Fibroblast of peridontal ligament (primary cell): ENCODE measurements at regions not wholly inside any gene's neighbourhood (a gene's known extent, or its start where the extent isn't known, plus 50 kb on each side); places are given as distances from the start of the nearest gene placed in this dataset.

Experiments
- DNase-seq: peaks from one replicate; pipeline ENCODE4 v3.0.0-alpha.2; 2010; ENCODE audit errors: extremely low read depth

GRCh38 chr2:64704161-64704560, 50.4 kb upstream of the SERTAD2 start:
- no peak for DNase-seq

- DNase-seq, result no peak
Measured at GRCh38 chr2:64704996-64705395, 51.3 kb upstream of the SERTAD2 start.

GRCh38 chr2:64707276-64707675, 53.6 kb upstream of the SERTAD2 start:
- DNase-seq, result no peak

GRCh38 chr2:64708829-64709228, 55.1 kb upstream of the SERTAD2 start:
- DNase-seq, result no peak

GRCh38 chr2:64711252-64711800, 57.6 kb upstream of the SERTAD2 start:
- DNase-seq, result no peak

GRCh38 chr2:64713686-64714085, 60.0 kb upstream of the SERTAD2 start:
- no peak for DNase-seq

- DNase-seq, result no peak
Measured at GRCh38 chr2:64716569-64716968, 62.9 kb upstream of the SERTAD2 start.

GRCh38 chr2:64718250-64718885, 64.7 kb upstream of the SERTAD2 start:
- no peak for DNase-seq

- DNase-seq, result no peak
Measured at GRCh38 chr2:64720535-64721319, 67.0 kb upstream of the SERTAD2 start.

GRCh38 chr2:64721320-64721623, 67.6 kb upstream of the SERTAD2 start:
- no peak for DNase-seq

- no peak for DNase-seq
Measured at GRCh38 chr2:64722291-64723044, 68.8 kb upstream of the SERTAD2 start.

- DNase-seq, result no peak
Measured at GRCh38 chr2:64727013-64727767, 73.5 kb upstream of the SERTAD2 start.

GRCh38 chr2:64727843-64728463, 74.2 kb upstream of the SERTAD2 start:
- no peak for DNase-seq

GRCh38 chr2:64730551-64731262, 77.0 kb upstream of the SERTAD2 start:
- DNase-seq, result peak; percentile 94

- no peak for DNase-seq
Measured at GRCh38 chr2:64731263-64731643, 77.5 kb upstream of the SERTAD2 start.

GRCh38 chr2:64731746-64732145, 78.0 kb upstream of the SERTAD2 start:
- no peak for DNase-seq

GRCh38 chr2:64732146-64732545, 78.4 kb upstream of the SERTAD2 start:
- no peak for DNase-seq

GRCh38 chr2:64735504-64735903, 81.8 kb upstream of the SERTAD2 start:
- DNase-seq, result no peak

- DNase-seq, result peak; percentile 45
Measured at GRCh38 chr2:64737547-64737946, 83.8 kb upstream of the SERTAD2 start.

GRCh38 chr2:64738026-64738425, 84.3 kb upstream of the SERTAD2 start:
- no peak for DNase-seq

GRCh38 chr2:64742678-64743077, 89.0 kb upstream of the SERTAD2 start:
- DNase-seq, result peak; percentile 44
